Prostate gland (tissue), 2 donors: ENCODE measurements at regions not wholly inside any gene's neighbourhood (a gene's known extent, or its start where the extent isn't known, plus 50 kb on each side); places are given as distances from the start of the nearest gene placed in this dataset.

Experiments used
- POLR2A ChIP-seq: fragments of 450-650 bp; IDR thresholded peaks from one replicate; pipeline ENCODE4 v1.6.1; 2016; ENCODE audit warnings: antibody characterized with exemption, mild to moderate bottlenecking
- POLR2AphosphoS5 ChIP-seq: sonication (generic); formaldehyde crosslinking; IDR thresholded peaks from one replicate; pipeline ENCODE4 v1.6.1; 2017; ENCODE audit warnings: antibody characterized with exemption
- TF ChIP-seq, protein P1 (sequence below), 4 experiments: fragments of 200-600 bp in 2 of 4; fragments of 450-650 bp in 2 of 4; sonication (generic) in 2 of 4; IDR thresholded peaks; 1 replicate in 3 of 4; 2 replicates in 1 of 4; pipeline ENCODE4 v1.5.1; 2016 to 2019; ENCODE audit warnings: antibody characterized with exemption in 4 of 4, mild to moderate bottlenecking in 2 of 4, moderate library complexity in 2 of 4

DNA sequence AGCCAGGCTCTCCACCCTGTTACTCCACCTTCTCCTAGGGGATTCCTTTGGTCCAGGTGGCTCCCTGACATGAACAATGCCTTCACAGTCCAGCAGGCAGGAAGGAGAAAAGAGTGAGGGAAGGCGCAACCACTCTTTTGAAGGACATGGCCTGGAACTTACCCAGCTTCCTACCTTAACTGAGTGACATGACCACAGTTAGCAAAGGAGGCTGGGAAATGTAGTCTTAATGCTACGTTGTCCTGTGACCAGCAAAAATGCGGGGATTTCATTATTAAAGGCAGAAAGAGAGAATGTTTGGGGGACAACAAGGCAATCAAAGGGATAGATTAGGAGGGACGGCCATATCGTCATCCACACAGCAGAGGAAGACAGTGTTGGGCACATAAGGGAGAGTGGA is 100.3 kb upstream of the ERCC6L2 start:
- TF ChIP-seq, protein P1, sequence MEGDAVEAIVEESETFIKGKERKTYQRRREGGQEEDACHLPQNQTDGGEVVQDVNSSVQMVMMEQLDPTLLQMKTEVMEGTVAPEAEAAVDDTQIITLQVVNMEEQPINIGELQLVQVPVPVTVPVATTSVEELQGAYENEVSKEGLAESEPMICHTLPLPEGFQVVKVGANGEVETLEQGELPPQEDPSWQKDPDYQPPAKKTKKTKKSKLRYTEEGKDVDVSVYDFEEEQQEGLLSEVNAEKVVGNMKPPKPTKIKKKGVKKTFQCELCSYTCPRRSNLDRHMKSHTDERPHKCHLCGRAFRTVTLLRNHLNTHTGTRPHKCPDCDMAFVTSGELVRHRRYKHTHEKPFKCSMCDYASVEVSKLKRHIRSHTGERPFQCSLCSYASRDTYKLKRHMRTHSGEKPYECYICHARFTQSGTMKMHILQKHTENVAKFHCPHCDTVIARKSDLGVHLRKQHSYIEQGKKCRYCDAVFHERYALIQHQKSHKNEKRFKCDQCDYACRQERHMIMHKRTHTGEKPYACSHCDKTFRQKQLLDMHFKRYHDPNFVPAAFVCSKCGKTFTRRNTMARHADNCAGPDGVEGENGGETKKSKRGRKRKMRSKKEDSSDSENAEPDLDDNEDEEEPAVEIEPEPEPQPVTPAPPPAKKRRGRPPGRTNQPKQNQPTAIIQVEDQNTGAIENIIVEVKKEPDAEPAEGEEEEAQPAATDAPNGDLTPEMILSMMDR (IDR thresholded peaks at IDR 0.05): no peak
- TF ChIP-seq POLR2AphosphoS5 (no peak), POLR2A (no peak)
